ENCODE measurements at regions not wholly inside any gene's neighbourhood (a gene's known extent, or its start where the extent isn't known, plus 50 kb on each side); places are given as distances from the start of the nearest gene placed in this dataset.
"Not testable (repeated sequence)": the region's sequence is repeated elsewhere in the genome, so short reads cannot be mapped to it uniquely, and the experiment has no call there.

DNA sequence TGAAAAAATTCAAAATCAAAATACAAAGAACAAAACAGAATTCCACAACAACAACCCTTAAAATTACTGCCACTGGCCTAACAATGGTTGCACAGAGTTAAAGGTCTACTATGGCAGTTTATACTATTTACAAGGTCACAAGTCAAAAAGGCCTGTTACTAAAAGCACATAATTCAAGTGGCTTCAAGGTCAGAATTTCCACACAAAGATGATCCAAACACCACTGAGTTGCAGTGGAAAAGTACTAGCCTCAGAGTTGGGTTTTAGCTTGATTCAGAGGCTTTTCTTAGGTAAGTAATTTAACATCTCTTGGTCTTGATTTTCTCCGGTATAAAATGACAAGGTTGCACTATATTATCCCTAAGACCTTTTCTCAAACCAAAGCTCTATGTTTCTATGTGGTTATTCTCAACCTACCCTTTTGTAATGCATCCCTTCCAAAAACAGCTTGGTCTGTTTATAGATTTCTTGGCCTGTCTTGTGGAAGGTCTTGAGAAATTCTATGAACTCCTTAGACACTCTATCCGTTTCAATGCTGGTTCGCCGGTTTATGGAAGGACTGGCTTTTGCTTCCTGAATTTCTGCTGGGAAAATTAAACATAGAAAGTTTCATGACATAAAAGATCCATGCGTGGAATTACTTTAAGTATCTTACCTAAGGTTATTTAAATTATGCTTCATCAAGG, 69.5 kb downstream of the MDH2 start:
- TF ChIP-seq, protein P1, sequence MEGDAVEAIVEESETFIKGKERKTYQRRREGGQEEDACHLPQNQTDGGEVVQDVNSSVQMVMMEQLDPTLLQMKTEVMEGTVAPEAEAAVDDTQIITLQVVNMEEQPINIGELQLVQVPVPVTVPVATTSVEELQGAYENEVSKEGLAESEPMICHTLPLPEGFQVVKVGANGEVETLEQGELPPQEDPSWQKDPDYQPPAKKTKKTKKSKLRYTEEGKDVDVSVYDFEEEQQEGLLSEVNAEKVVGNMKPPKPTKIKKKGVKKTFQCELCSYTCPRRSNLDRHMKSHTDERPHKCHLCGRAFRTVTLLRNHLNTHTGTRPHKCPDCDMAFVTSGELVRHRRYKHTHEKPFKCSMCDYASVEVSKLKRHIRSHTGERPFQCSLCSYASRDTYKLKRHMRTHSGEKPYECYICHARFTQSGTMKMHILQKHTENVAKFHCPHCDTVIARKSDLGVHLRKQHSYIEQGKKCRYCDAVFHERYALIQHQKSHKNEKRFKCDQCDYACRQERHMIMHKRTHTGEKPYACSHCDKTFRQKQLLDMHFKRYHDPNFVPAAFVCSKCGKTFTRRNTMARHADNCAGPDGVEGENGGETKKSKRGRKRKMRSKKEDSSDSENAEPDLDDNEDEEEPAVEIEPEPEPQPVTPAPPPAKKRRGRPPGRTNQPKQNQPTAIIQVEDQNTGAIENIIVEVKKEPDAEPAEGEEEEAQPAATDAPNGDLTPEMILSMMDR (IDR thresholded peaks at IDR 0.05; ENCODE audit: low read depth, low read length): not testable (repeated sequence)
- TF ChIP-seq EZH2phosphoT487 (IDR thresholded peaks at IDR 0.05; ENCODE audit: low read depth): not testable (repeated sequence)

Data from OCI-LY3 (cell line).